Astrocyte (in vitro differentiated cells and primary cell): ENCODE measurements at regions not wholly inside any gene's neighbourhood (a gene's known extent, or its start where the extent isn't known, plus 50 kb on each side); places are given as distances from the start of the nearest gene placed in this dataset.
"Not testable (repeated sequence)": the region's sequence is repeated elsewhere in the genome, so short reads cannot be mapped to it uniquely, and the experiment has no call there.

Source experiments
- DNase-seq: peaks from one replicate; pipeline ENCODE4 v3.0.0-alpha.2; 2010; ENCODE audit warnings: low read depth
- FAIRE-seq: peaks from 2 replicates; lab custom pipeline; 2011; peaks lifted over from hg19 to GRCh38; lab: Jason Lieb, UNC
- H2AFZ ChIP-seq: 2 replicates; pipeline ENCODE4 v1.6.0; 2012; ENCODE audit warnings: low read depth, low read length, inconsistent platforms
- H3K27ac ChIP-seq: 2 replicates; pipeline ENCODE4 v1.5.1; 2011; ENCODE audit warnings: low read depth, low read length, inconsistent platforms
- H3K27me3 ChIP-seq: 2 replicates; pipeline ENCODE4 v1.6.0; 2011; ENCODE audit warnings: low read length, inconsistent platforms; ENCODE audit not compliant: insufficient read depth
- H3K36me3 ChIP-seq: 2 replicates; pipeline ENCODE4 v1.5.1; 2011; ENCODE audit warnings: low read length, inconsistent platforms; ENCODE audit not compliant: insufficient read depth
- H3K4me1 ChIP-seq: 2 replicates; pipeline ENCODE4 v1.5.1; 2011; ENCODE audit warnings: low read length, inconsistent platforms; ENCODE audit not compliant: insufficient read depth
- H3K4me2 ChIP-seq: 2 replicates; pipeline ENCODE4 v1.6.0; 2012; ENCODE audit warnings: low read length, inconsistent platforms
- H3K4me3 ChIP-seq: 2 replicates; pipeline ENCODE4 v1.5.1; 2011; ENCODE audit warnings: low read depth, mild to moderate bottlenecking, low read length, inconsistent platforms; ENCODE audit not compliant: insufficient read depth
- H3K79me2 ChIP-seq: 2 replicates; pipeline ENCODE4 v1.6.0; 2012; ENCODE audit warnings: mild to moderate bottlenecking, low read length, inconsistent platforms; ENCODE audit not compliant: insufficient read depth
- H3K9ac ChIP-seq: 2 replicates; pipeline ENCODE4 v1.6.0; 2012; ENCODE audit warnings: mild to moderate bottlenecking, low read length, inconsistent platforms
- H3K9me3 ChIP-seq: 2 replicates; pipeline ENCODE4 v1.5.1; 2012; ENCODE audit warnings: low read depth, mild to moderate bottlenecking, low read length, inconsistent platforms; ENCODE audit not compliant: insufficient read depth
- H4K20me1 ChIP-seq: 2 replicates; pipeline ENCODE4 v1.6.0; 2012; ENCODE audit warnings: low read length, inconsistent platforms; ENCODE audit not compliant: insufficient read depth
- H3K27ac Mint-ChIP-seq: one replicate; pipeline ENCODE4 v1.8.0; 2021; ENCODE audit warnings: mild to moderate bottlenecking, mixed read lengths; ENCODE audit not compliant: unreplicated experiment
- H3K27me3 Mint-ChIP-seq: one replicate; pipeline ENCODE4 v1.8.0; 2021; ENCODE audit warnings: low read depth, mixed read lengths; ENCODE audit not compliant: unreplicated experiment
- H3K36me3 Mint-ChIP-seq: one replicate; pipeline ENCODE4 v1.8.0; 2021; ENCODE audit warnings: low read depth, mixed read lengths; ENCODE audit not compliant: unreplicated experiment
- H3K4me1 Mint-ChIP-seq: one replicate; pipeline ENCODE4 v1.8.0; 2021; ENCODE audit warnings: low read depth, mixed read lengths; ENCODE audit not compliant: unreplicated experiment
- H3K4me3 Mint-ChIP-seq: one replicate; pipeline ENCODE4 v1.8.0; 2021; ENCODE audit warnings: mild to moderate bottlenecking, moderate library complexity, mixed read lengths; ENCODE audit not compliant: unreplicated experiment
- H3K9me3 Mint-ChIP-seq: one replicate; pipeline ENCODE4 v1.8.0; 2021; ENCODE audit warnings: mild to moderate bottlenecking, mixed read lengths; ENCODE audit not compliant: unreplicated experiment
- EZH2 ChIP-seq: IDR thresholded peaks from 2 replicates; pipeline ENCODE4 v1.6.1; 2012; ENCODE audit warnings: mild to moderate bottlenecking, low read length, inconsistent platforms; ENCODE audit not compliant: insufficient read depth
- TF ChIP-seq, protein P1 (sequence below): IDR thresholded peaks from 2 replicates; pipeline ENCODE4 v1.5.1; 2011; ENCODE audit warnings: low read depth, mild to moderate bottlenecking, inconsistent platforms, low read length, moderate library complexity; ENCODE audit not compliant: insufficient read depth

DNA sequence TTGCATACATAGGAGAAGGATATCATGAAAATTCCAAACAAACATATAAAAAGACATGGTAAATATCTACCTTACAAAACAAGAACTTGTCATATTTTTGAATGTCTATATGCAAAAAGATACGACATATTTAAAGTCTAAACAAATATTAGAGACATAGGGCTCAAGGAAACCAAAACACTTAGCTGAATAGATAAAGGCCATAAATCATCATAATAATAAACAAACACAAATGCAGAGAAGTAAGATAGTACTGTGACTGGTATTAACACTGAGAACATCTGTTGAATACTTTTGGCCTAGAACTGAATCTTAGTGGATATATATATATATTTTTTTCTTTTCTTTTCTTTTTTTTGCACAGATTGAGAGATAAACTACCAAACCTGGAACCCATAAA, 435.8 kb downstream of the KCNJ18 start:
- peaks cover 6% of the 10 kb centered on the region for H3K9me3 Mint-ChIP-seq
- Histone ChIP-seq H3K9ac (no peak overlapping the region), H3K9me3 (peaks cover 2% of the 10 kb centered on the region), H2AFZ (no peak overlapping the region), H3K36me3 (no peaks in the 10 kb centered on the region), H3K4me3 (no peak overlapping the region), H3K4me2 (no peak overlapping the region), H4K20me1 (no peaks in the 10 kb centered on the region), H3K27me3 (no peaks in the 10 kb centered on the region), H3K79me2 (no peaks in the 10 kb centered on the region), H3K27ac (no peak overlapping the region), H3K4me1 (no peaks in the 10 kb centered on the region)
- H3K27me3 Mint-ChIP-seq: no peaks in the 10 kb centered on the region
- no peak for FAIRE-seq
- no peak overlapping the region for H3K27ac Mint-ChIP-seq
- TF ChIP-seq, protein P1, sequence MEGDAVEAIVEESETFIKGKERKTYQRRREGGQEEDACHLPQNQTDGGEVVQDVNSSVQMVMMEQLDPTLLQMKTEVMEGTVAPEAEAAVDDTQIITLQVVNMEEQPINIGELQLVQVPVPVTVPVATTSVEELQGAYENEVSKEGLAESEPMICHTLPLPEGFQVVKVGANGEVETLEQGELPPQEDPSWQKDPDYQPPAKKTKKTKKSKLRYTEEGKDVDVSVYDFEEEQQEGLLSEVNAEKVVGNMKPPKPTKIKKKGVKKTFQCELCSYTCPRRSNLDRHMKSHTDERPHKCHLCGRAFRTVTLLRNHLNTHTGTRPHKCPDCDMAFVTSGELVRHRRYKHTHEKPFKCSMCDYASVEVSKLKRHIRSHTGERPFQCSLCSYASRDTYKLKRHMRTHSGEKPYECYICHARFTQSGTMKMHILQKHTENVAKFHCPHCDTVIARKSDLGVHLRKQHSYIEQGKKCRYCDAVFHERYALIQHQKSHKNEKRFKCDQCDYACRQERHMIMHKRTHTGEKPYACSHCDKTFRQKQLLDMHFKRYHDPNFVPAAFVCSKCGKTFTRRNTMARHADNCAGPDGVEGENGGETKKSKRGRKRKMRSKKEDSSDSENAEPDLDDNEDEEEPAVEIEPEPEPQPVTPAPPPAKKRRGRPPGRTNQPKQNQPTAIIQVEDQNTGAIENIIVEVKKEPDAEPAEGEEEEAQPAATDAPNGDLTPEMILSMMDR: no peak
- no peak for TF ChIP-seq EZH2
- no peaks in the 10 kb centered on the region for H3K4me1 Mint-ChIP-seq
- no peak for DNase-seq
- H3K36me3 Mint-ChIP-seq: no peaks in the 10 kb centered on the region
- H3K4me3 Mint-ChIP-seq: no peak overlapping the region

DNA sequence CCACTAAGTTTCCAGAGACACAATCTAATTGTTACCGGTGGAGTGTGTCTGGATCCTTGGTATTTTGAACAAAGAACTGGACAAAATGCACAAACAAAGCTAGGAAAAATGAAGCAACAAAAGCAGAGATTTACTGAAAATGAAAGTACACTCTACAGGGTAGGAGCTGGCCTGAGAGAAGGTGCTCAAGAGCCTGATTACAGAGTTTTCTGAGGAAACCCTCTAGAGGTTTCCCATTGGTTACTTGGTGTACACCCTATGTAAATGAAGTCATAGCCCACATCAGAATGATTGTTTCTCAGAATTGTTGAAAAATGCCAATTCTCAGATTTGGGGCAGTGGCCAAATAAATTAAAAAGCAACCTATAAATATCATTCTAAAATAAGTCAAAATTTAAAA, 436.4 kb downstream of the KCNJ18 start:
- H3K9me3 Mint-ChIP-seq: peaks cover 6% of the 10 kb centered on the region
- Histone ChIP-seq H3K79me2 (no peaks in the 10 kb centered on the region), H3K4me3 (no peak overlapping the region), H3K27ac (no peak overlapping the region), H3K4me2 (no peak overlapping the region), H3K9ac (no peak overlapping the region), H3K36me3 (no peaks in the 10 kb centered on the region), H2AFZ (no peak overlapping the region), H3K4me1 (no peaks in the 10 kb centered on the region), H3K9me3 (no peaks in the 10 kb centered on the region), H3K27me3 (no peaks in the 10 kb centered on the region), H4K20me1 (no peaks in the 10 kb centered on the region)
- H3K27me3 Mint-ChIP-seq: no peaks in the 10 kb centered on the region
- no peak overlapping the region for H3K27ac Mint-ChIP-seq
- no peak overlapping the region for H3K4me3 Mint-ChIP-seq
- DNase-seq (no peak), FAIRE-seq (no peak)
- no peaks in the 10 kb centered on the region for H3K4me1 Mint-ChIP-seq
- TF ChIP-seq, protein P1: no peak
- TF ChIP-seq EZH2: no peak
- no peaks in the 10 kb centered on the region for H3K36me3 Mint-ChIP-seq

DNA sequence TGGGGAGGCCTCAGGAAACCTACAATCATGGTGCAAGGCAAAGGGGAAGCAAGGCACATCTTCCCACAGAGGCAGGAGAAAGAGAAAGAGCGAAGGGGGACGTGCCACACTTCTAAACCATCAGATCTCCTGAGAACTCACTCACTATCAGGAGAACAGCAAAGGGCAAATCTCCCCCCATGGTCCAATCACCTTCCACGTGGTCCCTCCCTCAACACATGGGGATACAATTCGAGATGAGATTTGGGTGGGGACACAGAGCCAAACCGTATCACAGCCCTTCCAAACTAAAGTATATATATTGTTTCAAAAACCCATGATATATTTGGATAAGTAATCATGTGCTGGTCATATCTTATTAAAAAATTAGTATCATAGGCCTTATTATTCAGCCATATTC, 437.6 kb downstream of the KCNJ18 start:
- not testable (repeated sequence) for H3K9ac ChIP-seq, H3K4me1 ChIP-seq, H3K27ac Mint-ChIP-seq, H3K27me3 Mint-ChIP-seq, H3K27ac ChIP-seq, H4K20me1 ChIP-seq, H3K4me1 Mint-ChIP-seq, H3K4me3 ChIP-seq, H2AFZ ChIP-seq, H3K27me3 ChIP-seq, FAIRE-seq, H3K36me3 ChIP-seq, H3K79me2 ChIP-seq, H3K4me2 ChIP-seq, H3K4me3 Mint-ChIP-seq, H3K36me3 Mint-ChIP-seq, H3K9me3 ChIP-seq, DNase-seq, H3K9me3 Mint-ChIP-seq
